Gastrocnemius medialis (tissue), 4 donors: ENCODE measurements at regions not wholly inside any gene's neighbourhood (a gene's known extent, or its start where the extent isn't known, plus 50 kb on each side); places are given as distances from the start of the nearest gene placed in this dataset.

Experiments used
- ATAC-seq, 2 donors: fragments of 150-250 bp; one replicate each; pipeline ENCODE4 v1.9.1; 2016
- DNase-seq, 2 donors: peaks; one replicate each; pipeline ENCODE4 v3.0.0-alpha.2; 2019
- H3K27ac ChIP-seq, 4 donors: fragments of 200-600 bp; sonication (generic); 1 replicate in 1 of 4; 2 replicates in 3 of 4; pipeline ENCODE4 v1.5.1; 2016 to 2018; ENCODE audit warnings: mild to moderate bottlenecking in 2 of 4, moderate library complexity in 1 of 4
- H3K27me3 ChIP-seq, 3 donors: fragments of 200-600 bp; sonication (generic) in 2 of 3; 1 replicate in 1 of 3; 2 replicates in 2 of 3; pipeline versions ENCODE4 v1.5.1 to v1.6.0; 2016 to 2019; ENCODE audit warnings: mild to moderate bottlenecking in 1 of 3, moderate library complexity in 1 of 3
- H3K36me3 ChIP-seq, 2 donors: fragments of 200-600 bp; sonication (generic) in 1 of 2; one replicate each; pipeline ENCODE4 v1.5.1; 2017 to 2018
- H3K4me1 ChIP-seq, 2 donors: fragments of 200-600 bp; sonication (generic) in 1 of 2; one replicate each; pipeline ENCODE4 v1.5.1; 2016 to 2017; ENCODE audit warnings: mild to moderate bottlenecking in 2 of 2
- H3K4me3 ChIP-seq, 4 donors: fragments of 200-600 bp; sonication (generic) in 3 of 4; 1 replicate in 1 of 4; 2 replicates in 3 of 4; pipeline ENCODE4 v1.5.1; 2016 to 2019; ENCODE audit warnings: mild to moderate bottlenecking in 2 of 4
- H3K9me3 ChIP-seq, 3 donors: fragments of 200-600 bp; sonication (generic) in 2 of 3; 1 replicate in 1 of 3; 2 replicates in 2 of 3; pipeline ENCODE4 v1.5.1; 2016 to 2019
- CTCF ChIP-seq, 5 experiments: fragments of 450-650 bp in 3 of 5; fragments of 200-600 bp in 2 of 5; sonication (generic) in 2 of 5; IDR thresholded peaks in 4 of 5; conservative IDR thresholded peaks in 1 of 5; 1 replicate in 4 of 5; 2 replicates in 1 of 5; pipeline ENCODE4 v1.5.1; 2016 to 2019; ENCODE audit warnings: antibody characterized with exemption in 5 of 5, mild to moderate bottlenecking in 3 of 5, moderate library complexity in 3 of 5
- POLR2A ChIP-seq, 2 donors: fragments of 450-650 bp; IDR thresholded peaks; one replicate each; pipeline ENCODE4 v1.6.1; 2017; ENCODE audit warnings: antibody characterized with exemption in 2 of 2, mild to moderate bottlenecking in 2 of 2, moderate library complexity in 2 of 2
- in situ Hi-C, 4 donors: fragments of 200-750 bp; cut with MboI; loops; one replicate each; pipeline versions ENCODE4 v1.15.0 to v1.8.0; 2017; ENCODE audit warnings: low sequenced_read_pairs in 4 of 4
- intact Hi-C: fragments of 100-400 bp; cut with DNase I; formaldehyde crosslinking; loops from one replicate; pipeline ENCODE4 v1.15.1; 2023; ENCODE audit warnings: low total_unique reads

- no peak for TF ChIP-seq CTCF (IDR thresholded peaks at IDR 0.05 in 4 of 5, conservative IDR thresholded peaks at IDR 0.05 in 1 of 5)
- TF ChIP-seq POLR2A (IDR thresholded peaks at IDR 0.05) = no peak
- H3K9me3 ChIP-seq = no peaks in the 10 kb centered on the region
- no peaks in the 10 kb centered on the region for H3K27me3 ChIP-seq
- in situ Hi-C loops = no loop called here
- intact Hi-C loops = no loop called here
- ATAC-seq = no peak
- DNase-seq = no peak
- H3K4me3 ChIP-seq = no peak overlapping the region
- no peak overlapping the region for H3K27ac ChIP-seq
- no peaks in the 10 kb centered on the region for H3K4me1 ChIP-seq
- no peaks in the 10 kb centered on the region for H3K36me3 ChIP-seq
Measured at GRCh38 chr5:28164568-28164967, 1126.2 kb upstream of the CDH9 start.

- no peak overlapping the region for H3K27ac ChIP-seq
- H3K4me1 ChIP-seq = no peaks in the 10 kb centered on the region
- H3K36me3 ChIP-seq = no peaks in the 10 kb centered on the region
- intact Hi-C loops (no loop called here), in situ Hi-C loops (no loop called here)
- TF ChIP-seq POLR2A (IDR thresholded peaks at IDR 0.05) (no peak), CTCF (IDR thresholded peaks at IDR 0.05 in 4 of 5, conservative IDR thresholded peaks at IDR 0.05 in 1 of 5) (no peak)
- H3K27me3 ChIP-seq = no peaks in the 10 kb centered on the region
- H3K9me3 ChIP-seq = no peaks in the 10 kb centered on the region
- no peak overlapping the region for H3K4me3 ChIP-seq
- DNase-seq (no peak), ATAC-seq (no peak)
Measured at GRCh38 chr5:28156981-28157380, 1118.6 kb upstream of the CDH9 start.

- no peak overlapping the region for H3K4me3 ChIP-seq
- no peaks in the 10 kb centered on the region for H3K4me1 ChIP-seq
- H3K36me3 ChIP-seq = no peaks in the 10 kb centered on the region
- in situ Hi-C loops = no loop called here
- H3K9me3 ChIP-seq = no peaks in the 10 kb centered on the region
- H3K27ac ChIP-seq = no peak overlapping the region
- TF ChIP-seq POLR2A (IDR thresholded peaks at IDR 0.05) = no peak
- no peak for TF ChIP-seq CTCF (IDR thresholded peaks at IDR 0.05 in 4 of 5, conservative IDR thresholded peaks at IDR 0.05 in 1 of 5)
- intact Hi-C loops = no loop called here
- no peaks in the 10 kb centered on the region for H3K27me3 ChIP-seq
- DNase-seq (no peak), ATAC-seq (no peak)
Measured at GRCh38 chr5:28143519-28143918, 1105.1 kb upstream of the CDH9 start.

GRCh38 chr5:28132151-28132550 lies 1093.8 kb upstream of the CDH9 start:
- Histone ChIP-seq H3K36me3 (no peaks in the 10 kb centered on the region), H3K27me3 (no peaks in the 10 kb centered on the region), H3K4me1 (no peaks in the 10 kb centered on the region), H3K9me3 (no peaks in the 10 kb centered on the region), H3K27ac (no peak overlapping the region), H3K4me3 (no peak overlapping the region)
- intact Hi-C loops (no loop called here), in situ Hi-C loops (no loop called here)
- DNase-seq = no peak
- ATAC-seq = no peak
- TF ChIP-seq POLR2A (IDR thresholded peaks at IDR 0.05) = no peak
- TF ChIP-seq CTCF (IDR thresholded peaks at IDR 0.05 in 4 of 5, conservative IDR thresholded peaks at IDR 0.05 in 1 of 5) = no peak

- intact Hi-C loops = no loop called here
Measured at GRCh38 chr5:28117691-28118090, 1079.3 kb upstream of the CDH9 start.

More at GRCh38 chr5:28117691-28118090, 1079.3 kb upstream of the CDH9 start:
- Histone ChIP-seq H3K4me3 (no peak overlapping the region), H3K4me1 (no peaks in the 10 kb centered on the region), H3K27ac (no peak overlapping the region), H3K27me3 (no peaks in the 10 kb centered on the region), H3K36me3 (no peaks in the 10 kb centered on the region), H3K9me3 (no peaks in the 10 kb centered on the region)
- no peak for DNase-seq
- TF ChIP-seq CTCF (IDR thresholded peaks at IDR 0.05 in 4 of 5, conservative IDR thresholded peaks at IDR 0.05 in 1 of 5) = no peak
- TF ChIP-seq POLR2A (IDR thresholded peaks at IDR 0.05) = no peak
- in situ Hi-C loops = no loop called here
- ATAC-seq = no peak
